Fibroblast of lung (primary cell): ENCODE measurements at regions not wholly inside any gene's neighbourhood (a gene's known extent, or its start where the extent isn't known, plus 50 kb on each side); places are given as distances from the start of the nearest gene placed in this dataset.

Source experiments
- DNase-seq, 2 donors: peaks; one replicate each; pipeline versions ENCODE4 v3.0.0 to v3.0.0-alpha.2; 2010; ENCODE audit warnings: low read depth in 2 of 2
- H2AFZ ChIP-seq: 2 replicates; pipeline ENCODE4 v1.5.1; 2012; ENCODE audit warnings: low read length, control low read depth, inconsistent platforms
- H3K27ac ChIP-seq: 2 replicates; pipeline ENCODE4 v1.5.1; 2011; ENCODE audit warnings: low read length, control low read depth; ENCODE audit not compliant: insufficient read depth
- H3K27me3 ChIP-seq: 2 replicates; pipeline ENCODE4 v1.5.1; 2011; ENCODE audit warnings: mild to moderate bottlenecking, low read length; ENCODE audit not compliant: control insufficient read depth, insufficient read depth
- H3K36me3 ChIP-seq: 2 replicates; pipeline ENCODE4 v1.5.1; 2011; ENCODE audit warnings: low read length; ENCODE audit not compliant: control insufficient read depth, insufficient read depth
- H3K4me1 ChIP-seq: 2 replicates; pipeline ENCODE4 v1.5.1; 2011; ENCODE audit warnings: low read length; ENCODE audit not compliant: control insufficient read depth, insufficient read depth; ENCODE audit errors: extremely low read depth
- H3K4me2 ChIP-seq: 2 replicates; pipeline ENCODE4 v1.5.1; 2011; ENCODE audit warnings: low read length, control low read depth; ENCODE audit not compliant: insufficient read depth; ENCODE audit errors: extremely low read depth
- H3K4me3 ChIP-seq, 4 experiments: fragments of 200-600 bp in 1 of 4; sonication (generic) in 1 of 4; replicated peaks in 1 of 4; 2 replicates each; pipeline ENCODE4 v1.5.1; 2011 to 2016; ENCODE audit warnings: low read length in 4 of 4, low read depth in 3 of 4, mild to moderate bottlenecking in 3 of 4, control low read depth in 2 of 4, inconsistent platforms in 1 of 4, mixed read lengths in 1 of 4; ENCODE audit not compliant: insufficient read depth in 1 of 4; ENCODE audit errors: control extremely low read depth in 1 of 4
- H3K79me2 ChIP-seq: 2 replicates; pipeline ENCODE4 v1.5.1; 2012; ENCODE audit warnings: mild to moderate bottlenecking, low read length, inconsistent platforms; ENCODE audit not compliant: control insufficient read depth, insufficient read depth
- H3K9ac ChIP-seq: 2 replicates; pipeline ENCODE4 v1.5.1; 2011; ENCODE audit warnings: mild to moderate bottlenecking, low read length, control low read depth; ENCODE audit not compliant: insufficient read depth
- H3K9me3 ChIP-seq: 2 replicates; pipeline ENCODE4 v1.5.1; 2012; ENCODE audit warnings: low read depth, low read length; ENCODE audit not compliant: control insufficient read depth, insufficient read depth
- H4K20me1 ChIP-seq: 2 replicates; pipeline ENCODE4 v1.5.1; 2011; ENCODE audit warnings: low read length; ENCODE audit not compliant: control insufficient read depth, insufficient read depth; ENCODE audit errors: extremely low read depth
- EZH2 ChIP-seq: IDR thresholded peaks from 2 replicates; pipeline ENCODE4 v1.5.1; 2012; ENCODE audit warnings: low read length, control low read depth, mild to moderate bottlenecking; ENCODE audit errors: missing control alignments
- TF ChIP-seq, protein P1 (sequence below), 2 donors: IDR thresholded peaks in 1 of 2; conservative IDR thresholded peaks in 1 of 2; 1 replicate in 1 of 2; 2 replicates in 1 of 2; pipeline ENCODE4 v1.5.1; 2011 to 2012; ENCODE audit warnings: low read length in 2 of 2, control low read depth in 1 of 2, inconsistent platforms in 1 of 2, low read depth in 1 of 2, mild to moderate bottlenecking in 1 of 2

DNA sequence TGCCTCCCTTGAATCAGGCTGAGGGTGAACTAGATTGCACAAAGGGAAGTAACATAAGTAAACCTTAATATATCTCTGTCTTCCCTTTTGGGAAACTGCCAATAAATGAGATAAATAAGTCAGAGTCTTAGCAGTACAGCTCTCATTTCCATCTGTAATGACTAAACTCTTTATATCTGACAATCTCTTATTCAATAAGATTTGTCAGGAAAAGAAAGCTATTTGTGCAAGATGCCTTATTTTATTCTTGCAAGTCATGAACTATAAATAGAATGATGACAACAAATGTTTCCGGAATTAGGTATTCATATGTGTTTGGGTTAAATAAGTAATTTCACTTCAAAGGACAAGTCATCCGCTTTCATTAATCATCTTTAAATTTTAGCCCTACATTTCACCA is 229.2 kb downstream of the PTGER3 start:
- Histone ChIP-seq H3K4me1 (no peaks in the 10 kb centered on the region), H3K4me3 (no peak overlapping the region), H2AFZ (no peak overlapping the region), H3K27ac (no peak overlapping the region), H3K9ac (no peak overlapping the region), H3K27me3 (no peaks in the 10 kb centered on the region), H3K4me2 (no peak overlapping the region), H3K9me3 (no peaks in the 10 kb centered on the region), H3K79me2 (no peaks in the 10 kb centered on the region), H3K36me3 (no peaks in the 10 kb centered on the region), H4K20me1 (no peaks in the 10 kb centered on the region)
- TF ChIP-seq, protein P1, sequence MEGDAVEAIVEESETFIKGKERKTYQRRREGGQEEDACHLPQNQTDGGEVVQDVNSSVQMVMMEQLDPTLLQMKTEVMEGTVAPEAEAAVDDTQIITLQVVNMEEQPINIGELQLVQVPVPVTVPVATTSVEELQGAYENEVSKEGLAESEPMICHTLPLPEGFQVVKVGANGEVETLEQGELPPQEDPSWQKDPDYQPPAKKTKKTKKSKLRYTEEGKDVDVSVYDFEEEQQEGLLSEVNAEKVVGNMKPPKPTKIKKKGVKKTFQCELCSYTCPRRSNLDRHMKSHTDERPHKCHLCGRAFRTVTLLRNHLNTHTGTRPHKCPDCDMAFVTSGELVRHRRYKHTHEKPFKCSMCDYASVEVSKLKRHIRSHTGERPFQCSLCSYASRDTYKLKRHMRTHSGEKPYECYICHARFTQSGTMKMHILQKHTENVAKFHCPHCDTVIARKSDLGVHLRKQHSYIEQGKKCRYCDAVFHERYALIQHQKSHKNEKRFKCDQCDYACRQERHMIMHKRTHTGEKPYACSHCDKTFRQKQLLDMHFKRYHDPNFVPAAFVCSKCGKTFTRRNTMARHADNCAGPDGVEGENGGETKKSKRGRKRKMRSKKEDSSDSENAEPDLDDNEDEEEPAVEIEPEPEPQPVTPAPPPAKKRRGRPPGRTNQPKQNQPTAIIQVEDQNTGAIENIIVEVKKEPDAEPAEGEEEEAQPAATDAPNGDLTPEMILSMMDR (conservative IDR thresholded peaks at IDR 0.05 in 1 of 2, IDR thresholded peaks at IDR 0.05 in 1 of 2; ENCODE audit: low read depth in 1 of 2, low read length in 2 of 2): no peak
- no peak for TF ChIP-seq EZH2
- DNase-seq: peak in 1 of 2 donors; percentile 1

DNA sequence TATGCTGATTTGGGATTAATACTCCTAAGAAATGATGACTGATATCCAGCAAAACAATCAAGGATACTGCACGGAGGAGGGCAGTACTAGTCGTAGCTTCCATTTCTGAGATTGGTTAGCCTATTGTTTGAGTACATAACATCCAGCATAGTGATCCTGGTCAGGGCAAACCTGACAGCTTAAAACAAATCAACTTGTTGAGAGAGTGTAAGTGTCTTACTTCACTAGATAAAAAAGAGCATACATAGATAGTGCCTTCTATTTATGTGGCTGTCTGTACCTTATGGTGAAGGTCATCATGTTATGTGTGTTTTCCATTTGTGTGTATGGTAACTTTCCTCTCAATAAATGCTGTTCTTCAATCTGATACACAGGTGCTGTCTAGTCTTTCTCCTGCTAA is 228.4 kb downstream of the PTGER3 start:
- Histone ChIP-seq H3K36me3 (no peaks in the 10 kb centered on the region), H4K20me1 (no peaks in the 10 kb centered on the region), H3K9ac (no peak overlapping the region), H3K4me3 (no peak overlapping the region), H2AFZ (no peak overlapping the region), H3K27me3 (no peaks in the 10 kb centered on the region), H3K9me3 (no peaks in the 10 kb centered on the region), H3K4me2 (no peak overlapping the region), H3K27ac (no peak overlapping the region), H3K79me2 (no peaks in the 10 kb centered on the region), H3K4me1 (no peaks in the 10 kb centered on the region)
- DNase-seq: no peak
- no peak for TF ChIP-seq EZH2
- TF ChIP-seq, protein P1 (conservative IDR thresholded peaks at IDR 0.05 in 1 of 2, IDR thresholded peaks at IDR 0.05 in 1 of 2; ENCODE audit: low read depth in 1 of 2, low read length in 2 of 2): no peak

DNA sequence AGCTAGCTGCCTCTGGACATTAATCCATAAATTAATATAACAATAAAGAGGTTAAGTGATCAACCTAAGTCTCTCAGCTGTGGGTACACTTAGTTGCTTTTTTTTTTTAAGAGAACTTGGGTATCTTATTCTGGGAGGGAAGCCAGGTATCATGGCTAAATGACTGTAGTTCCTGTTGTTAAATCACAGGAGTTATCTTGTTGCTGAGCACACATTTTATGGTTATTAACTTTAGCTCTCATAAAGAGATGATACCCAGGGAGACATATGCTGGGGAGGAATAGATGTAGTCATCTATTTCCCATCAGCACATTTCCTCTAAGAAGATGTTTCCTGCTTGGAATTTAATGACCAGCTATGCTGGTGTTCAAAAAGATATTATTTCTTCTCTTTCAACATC is 227.8 kb downstream of the PTGER3 start:
- H3K9ac ChIP-seq: no peak overlapping the region
- H3K4me1 ChIP-seq: no peaks in the 10 kb centered on the region
- H3K4me3 ChIP-seq: no peak overlapping the region
- H4K20me1 ChIP-seq: no peaks in the 10 kb centered on the region
- H2AFZ ChIP-seq: no peak overlapping the region
- H3K27me3 ChIP-seq: no peaks in the 10 kb centered on the region
- no peaks in the 10 kb centered on the region for H3K79me2 ChIP-seq
- no peak overlapping the region for H3K27ac ChIP-seq
- no peaks in the 10 kb centered on the region for H3K9me3 ChIP-seq
- no peak overlapping the region for H3K4me2 ChIP-seq
- no peak for TF ChIP-seq EZH2
- TF ChIP-seq, protein P1 (conservative IDR thresholded peaks at IDR 0.05 in 1 of 2, IDR thresholded peaks at IDR 0.05 in 1 of 2; ENCODE audit: low read depth in 1 of 2, low read length in 2 of 2): no peak
- no peak for DNase-seq
- H3K36me3 ChIP-seq: no peaks in the 10 kb centered on the region
